PC-3 (cell line): ENCODE measurements at regions not wholly inside any gene's neighbourhood (a gene's known extent, or its start where the extent isn't known, plus 50 kb on each side); places are given as distances from the start of the nearest gene placed in this dataset.

Experiments used
- EZH2 ChIP-seq: fragments of 300-600 bp; sonication (generic); IDR thresholded peaks from one replicate; pipeline ENCODE4 v1.6.1; 2017; ENCODE audit warnings: antibody characterized with exemption, mild to moderate bottlenecking, low read length; ENCODE audit not compliant: unreplicated experiment
- EZH2phosphoT487 ChIP-seq: fragments of 300-600 bp; sonication (generic); IDR thresholded peaks from 2 replicates; pipeline ENCODE4 v1.6.1; 2018; ENCODE audit warnings: mild to moderate bottlenecking, antibody characterized with exemption, low read length, borderline replicate concordance
- TF ChIP-seq, protein P1 (sequence below): fragments of 300-600 bp; sonication (generic); conservative IDR thresholded peaks from 2 replicates; pipeline ENCODE4 v1.5.1; 2017; ENCODE audit warnings: antibody characterized with exemption, low read depth, mild to moderate bottlenecking, low read length

DNA sequence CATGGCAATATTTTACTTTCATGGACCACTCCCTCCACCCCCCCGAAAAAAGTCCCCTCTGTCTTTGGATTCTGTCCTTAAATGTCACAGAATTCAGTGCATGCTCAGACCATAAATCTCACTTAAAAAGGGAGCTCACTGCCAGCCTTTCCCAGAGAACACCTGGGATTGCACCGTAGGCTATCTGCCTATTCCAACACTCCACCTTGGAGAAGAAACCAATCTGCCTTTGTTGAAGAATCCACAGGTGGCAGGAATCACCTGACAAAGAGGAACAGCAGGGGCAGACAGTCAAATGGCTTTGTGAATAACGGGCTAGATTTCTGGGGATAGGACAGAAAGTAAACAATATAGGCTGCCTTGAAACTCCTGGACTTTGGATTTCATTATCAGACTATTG, 306.7 kb upstream of the BRINP1 start:
- TF ChIP-seq EZH2, result no peak
- TF ChIP-seq, protein P1, sequence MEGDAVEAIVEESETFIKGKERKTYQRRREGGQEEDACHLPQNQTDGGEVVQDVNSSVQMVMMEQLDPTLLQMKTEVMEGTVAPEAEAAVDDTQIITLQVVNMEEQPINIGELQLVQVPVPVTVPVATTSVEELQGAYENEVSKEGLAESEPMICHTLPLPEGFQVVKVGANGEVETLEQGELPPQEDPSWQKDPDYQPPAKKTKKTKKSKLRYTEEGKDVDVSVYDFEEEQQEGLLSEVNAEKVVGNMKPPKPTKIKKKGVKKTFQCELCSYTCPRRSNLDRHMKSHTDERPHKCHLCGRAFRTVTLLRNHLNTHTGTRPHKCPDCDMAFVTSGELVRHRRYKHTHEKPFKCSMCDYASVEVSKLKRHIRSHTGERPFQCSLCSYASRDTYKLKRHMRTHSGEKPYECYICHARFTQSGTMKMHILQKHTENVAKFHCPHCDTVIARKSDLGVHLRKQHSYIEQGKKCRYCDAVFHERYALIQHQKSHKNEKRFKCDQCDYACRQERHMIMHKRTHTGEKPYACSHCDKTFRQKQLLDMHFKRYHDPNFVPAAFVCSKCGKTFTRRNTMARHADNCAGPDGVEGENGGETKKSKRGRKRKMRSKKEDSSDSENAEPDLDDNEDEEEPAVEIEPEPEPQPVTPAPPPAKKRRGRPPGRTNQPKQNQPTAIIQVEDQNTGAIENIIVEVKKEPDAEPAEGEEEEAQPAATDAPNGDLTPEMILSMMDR, result no peak
- TF ChIP-seq EZH2phosphoT487, result no peak
